ENCODE measurements at regions not wholly inside any gene's neighbourhood (a gene's known extent, or its start where the extent isn't known, plus 50 kb on each side); places are given as distances from the start of the nearest gene placed in this dataset.

- Histone ChIP-seq H3K27me3 (ENCODE audit: control insufficient read depth, insufficient read depth, low read length) (no peaks in the 10 kb centered on the region), H3K36me3 (ENCODE audit: control insufficient read depth, insufficient read depth, low read length) (no peaks in the 10 kb centered on the region), H3K9me3 (ENCODE audit: control insufficient read depth, insufficient read depth, low read length) (no peaks in the 10 kb centered on the region), H3K4me3 (ENCODE audit: low read depth, low read length) (no peak overlapping the region), H3K9ac (ENCODE audit: low read depth, low read length) (no peak overlapping the region), H3K4me1 (ENCODE audit: control insufficient read depth, insufficient read depth, low read length) (no peaks in the 10 kb centered on the region)
These were observed 319.2 kb downstream of the GADD45G start for GRCh38 chr9:89923961-89924504.

- Histone ChIP-seq H3K9ac (ENCODE audit: low read depth, low read length) (no peak overlapping the region), H3K27me3 (ENCODE audit: control insufficient read depth, insufficient read depth, low read length) (no peaks in the 10 kb centered on the region), H3K36me3 (ENCODE audit: control insufficient read depth, insufficient read depth, low read length) (no peaks in the 10 kb centered on the region), H3K4me1 (ENCODE audit: control insufficient read depth, insufficient read depth, low read length) (no peaks in the 10 kb centered on the region), H3K9me3 (ENCODE audit: control insufficient read depth, insufficient read depth, low read length) (no peaks in the 10 kb centered on the region), H3K4me3 (ENCODE audit: low read depth, low read length) (no peak overlapping the region)
These were observed 319.8 kb downstream of the GADD45G start for GRCh38 chr9:89924611-89925010.

- Histone ChIP-seq H3K27me3 (ENCODE audit: control insufficient read depth, insufficient read depth, low read length) (no peaks in the 10 kb centered on the region), H3K9ac (ENCODE audit: low read depth, low read length) (no peak overlapping the region), H3K9me3 (ENCODE audit: control insufficient read depth, insufficient read depth, low read length) (no peaks in the 10 kb centered on the region), H3K36me3 (ENCODE audit: control insufficient read depth, insufficient read depth, low read length) (no peaks in the 10 kb centered on the region), H3K4me1 (ENCODE audit: control insufficient read depth, insufficient read depth, low read length) (no peaks in the 10 kb centered on the region), H3K4me3 (ENCODE audit: low read depth, low read length) (no peak overlapping the region)
These were observed 321.4 kb downstream of the GADD45G start for GRCh38 chr9:89926167-89926566.

- Histone ChIP-seq H3K36me3 (ENCODE audit: control insufficient read depth, insufficient read depth, low read length) (no peaks in the 10 kb centered on the region), H3K27me3 (ENCODE audit: control insufficient read depth, insufficient read depth, low read length) (no peaks in the 10 kb centered on the region), H3K9ac (ENCODE audit: low read depth, low read length) (no peak overlapping the region), H3K4me3 (ENCODE audit: low read depth, low read length) (no peak overlapping the region), H3K9me3 (ENCODE audit: control insufficient read depth, insufficient read depth, low read length) (no peaks in the 10 kb centered on the region), H3K4me1 (ENCODE audit: control insufficient read depth, insufficient read depth, low read length) (no peaks in the 10 kb centered on the region)
These were observed 321.9 kb downstream of the GADD45G start for GRCh38 chr9:89926691-89927220.

GRCh38 chr9:89928106-89928505, 323.3 kb downstream of the GADD45G start:
- Histone ChIP-seq H3K36me3 (ENCODE audit: control insufficient read depth, insufficient read depth, low read length) (no peaks in the 10 kb centered on the region), H3K4me1 (ENCODE audit: control insufficient read depth, insufficient read depth, low read length) (no peaks in the 10 kb centered on the region), H3K9ac (ENCODE audit: low read depth, low read length) (no peak overlapping the region), H3K4me3 (ENCODE audit: low read depth, low read length) (no peak overlapping the region), H3K9me3 (ENCODE audit: control insufficient read depth, insufficient read depth, low read length) (no peaks in the 10 kb centered on the region), H3K27me3 (ENCODE audit: control insufficient read depth, insufficient read depth, low read length) (no peaks in the 10 kb centered on the region)

- H3K27me3 ChIP-seq (ENCODE audit: control insufficient read depth, insufficient read depth, low read length): no peaks in the 10 kb centered on the region
- H3K9ac ChIP-seq (ENCODE audit: low read depth, low read length): no peak overlapping the region
- H3K4me3 ChIP-seq (ENCODE audit: low read depth, low read length): no peak overlapping the region
- no peaks in the 10 kb centered on the region for H3K4me1 ChIP-seq (ENCODE audit: control insufficient read depth, insufficient read depth, low read length)
- H3K36me3 ChIP-seq (ENCODE audit: control insufficient read depth, insufficient read depth, low read length): no peaks in the 10 kb centered on the region
- no peaks in the 10 kb centered on the region for H3K9me3 ChIP-seq (ENCODE audit: control insufficient read depth, insufficient read depth, low read length)
These were observed 323.9 kb downstream of the GADD45G start for GRCh38 chr9:89928521-89929275.

- H3K9ac ChIP-seq (ENCODE audit: low read depth, low read length): no peak overlapping the region
- no peaks in the 10 kb centered on the region for H3K4me1 ChIP-seq (ENCODE audit: control insufficient read depth, insufficient read depth, low read length)
- no peaks in the 10 kb centered on the region for H3K27me3 ChIP-seq (ENCODE audit: control insufficient read depth, insufficient read depth, low read length)
- H3K9me3 ChIP-seq (ENCODE audit: control insufficient read depth, insufficient read depth, low read length): no peaks in the 10 kb centered on the region
- no peaks in the 10 kb centered on the region for H3K36me3 ChIP-seq (ENCODE audit: control insufficient read depth, insufficient read depth, low read length)
- no peak overlapping the region for H3K4me3 ChIP-seq (ENCODE audit: low read depth, low read length)
These were observed 324.5 kb downstream of the GADD45G start for GRCh38 chr9:89929315-89929672.

- Histone ChIP-seq H3K4me3 (ENCODE audit: low read depth, low read length) (no peak overlapping the region), H3K4me1 (ENCODE audit: control insufficient read depth, insufficient read depth, low read length) (no peaks in the 10 kb centered on the region), H3K9ac (ENCODE audit: low read depth, low read length) (no peak overlapping the region), H3K36me3 (ENCODE audit: control insufficient read depth, insufficient read depth, low read length) (no peaks in the 10 kb centered on the region), H3K9me3 (ENCODE audit: control insufficient read depth, insufficient read depth, low read length) (no peaks in the 10 kb centered on the region), H3K27me3 (ENCODE audit: control insufficient read depth, insufficient read depth, low read length) (no peaks in the 10 kb centered on the region)
These were observed 325.1 kb downstream of the GADD45G start for GRCh38 chr9:89929673-89930480.

- no peak overlapping the region for H3K4me3 ChIP-seq (ENCODE audit: low read depth, low read length)
- H3K36me3 ChIP-seq (ENCODE audit: control insufficient read depth, insufficient read depth, low read length): no peaks in the 10 kb centered on the region
- no peaks in the 10 kb centered on the region for H3K9me3 ChIP-seq (ENCODE audit: control insufficient read depth, insufficient read depth, low read length)
- H3K4me1 ChIP-seq (ENCODE audit: control insufficient read depth, insufficient read depth, low read length): no peaks in the 10 kb centered on the region
- no peak overlapping the region for H3K9ac ChIP-seq (ENCODE audit: low read depth, low read length)
- H3K27me3 ChIP-seq (ENCODE audit: control insufficient read depth, insufficient read depth, low read length): no peaks in the 10 kb centered on the region
These were observed 328.8 kb downstream of the GADD45G start for GRCh38 chr9:89933578-89933977.

- Histone ChIP-seq H3K9ac (ENCODE audit: low read depth, low read length) (no peak overlapping the region), H3K4me3 (ENCODE audit: low read depth, low read length) (no peak overlapping the region), H3K4me1 (ENCODE audit: control insufficient read depth, insufficient read depth, low read length) (no peaks in the 10 kb centered on the region), H3K9me3 (ENCODE audit: control insufficient read depth, insufficient read depth, low read length) (no peaks in the 10 kb centered on the region), H3K36me3 (ENCODE audit: control insufficient read depth, insufficient read depth, low read length) (no peaks in the 10 kb centered on the region), H3K27me3 (ENCODE audit: control insufficient read depth, insufficient read depth, low read length) (no peaks in the 10 kb centered on the region)
These were observed 330.3 kb downstream of the GADD45G start for GRCh38 chr9:89935115-89935514.

- Histone ChIP-seq H3K4me3 (ENCODE audit: low read depth, low read length) (no peak overlapping the region), H3K36me3 (ENCODE audit: control insufficient read depth, insufficient read depth, low read length) (no peaks in the 10 kb centered on the region), H3K4me1 (ENCODE audit: control insufficient read depth, insufficient read depth, low read length) (no peaks in the 10 kb centered on the region), H3K9me3 (ENCODE audit: control insufficient read depth, insufficient read depth, low read length) (no peaks in the 10 kb centered on the region), H3K9ac (ENCODE audit: low read depth, low read length) (no peak overlapping the region), H3K27me3 (ENCODE audit: control insufficient read depth, insufficient read depth, low read length) (no peaks in the 10 kb centered on the region)
These were observed 331.0 kb downstream of the GADD45G start for GRCh38 chr9:89935801-89936200.

- no peaks in the 10 kb centered on the region for H3K9me3 ChIP-seq (ENCODE audit: control insufficient read depth, insufficient read depth, low read length)
- H3K9ac ChIP-seq (ENCODE audit: low read depth, low read length): no peak overlapping the region
- H3K36me3 ChIP-seq (ENCODE audit: control insufficient read depth, insufficient read depth, low read length): no peaks in the 10 kb centered on the region
- H3K4me3 ChIP-seq (ENCODE audit: low read depth, low read length): no peak overlapping the region
- no peaks in the 10 kb centered on the region for H3K27me3 ChIP-seq (ENCODE audit: control insufficient read depth, insufficient read depth, low read length)
- no peaks in the 10 kb centered on the region for H3K4me1 ChIP-seq (ENCODE audit: control insufficient read depth, insufficient read depth, low read length)
These were observed 332.2 kb downstream of the GADD45G start for GRCh38 chr9:89937051-89937450.
